K562 (cell line): ENCODE measurements at regions not wholly inside any gene's neighbourhood (a gene's known extent, or its start where the extent isn't known, plus 50 kb on each side); places are given as distances from the start of the nearest gene placed in this dataset.

ENCODE experiments used
- ATAC-seq: fragments of 200-7000 bp; cut with Tn5 transposase; 3 replicates; pipeline ENCODE4 v1.9.1; 2020; ENCODE audit warnings: moderate library complexity
- BruUV-seq: library from RNA; stranded (reverse); fragments of 400-500 nt; replicated peaks from 2 replicates; lab custom pipeline; 2021; lab: Mats Ljungman, UMichigan
- CTCF ChIA-PET: fragments of 300-600 bp; formaldehyde crosslinking; extraction: SDS; loops from one replicate; lab custom pipeline; 2021; ENCODE audit warnings: low intra/inter-chr PET ratio; lab: Yijun Ruan, JAX
- POLR2A ChIA-PET: fragments of 300-600, 350-650 bp; sonication (Branson Sonifier 250); formaldehyde crosslinking; extraction: SDS; loops from one replicate; lab custom pipeline; 2021; ENCODE audit warnings: antibody characterized with exemption, inconsistent platforms; lab: Yijun Ruan, JAX
- DNase-seq, 4 experiments: peaks; one replicate each; pipeline versions ENCODE4 v3.0.0 to v3.0.0-alpha.2; 2011 to 2018; ENCODE audit warnings: low spot score in 3 of 4, mixed read lengths in 3 of 4; ENCODE audit errors: extremely low read depth in 1 of 4
- FAIRE-seq: peaks from 2 replicates; lab custom pipeline; 2011; peaks lifted over from hg19 to GRCh38; lab: Jason Lieb, UNC
- H2AFZ ChIP-seq: 2 replicates; pipeline ENCODE4 v1.6.0; 2011; ENCODE audit warnings: low read depth, low read length, control low read depth, inconsistent platforms
- H3K27ac ChIP-seq: fragments of 200-600 bp; 3 replicates; pipeline ENCODE4 v1.8.0; 2011; ENCODE audit warnings: low read depth, mild to moderate bottlenecking, control low read depth, inconsistent platforms, low read length, moderate library complexity, mixed read lengths; ENCODE audit errors: extremely low read depth
- H3K27me3 ChIP-seq, 2 experiments: fragments of 300-600 bp in 1 of 2; 2 replicates in 1 of 2; 3 replicates in 1 of 2; pipeline versions ENCODE4 v1.6.0 to v1.8.0; 2011; ENCODE audit warnings: inconsistent platforms in 2 of 2, low read length in 2 of 2, mild to moderate bottlenecking in 1 of 2, mixed read lengths in 1 of 2, moderate library complexity in 1 of 2; ENCODE audit not compliant: control insufficient read depth in 2 of 2, insufficient read depth in 2 of 2
- H3K36me3 ChIP-seq: fragments of 300-600 bp; 3 replicates; pipeline ENCODE4 v1.8.0; 2011; ENCODE audit warnings: mild to moderate bottlenecking, low read length, inconsistent platforms; ENCODE audit not compliant: control insufficient read depth, insufficient read depth
- H3K4me1 ChIP-seq, 2 experiments: fragments of 200-600 bp in 1 of 2; replicated peaks in 1 of 2; 2 replicates in 1 of 2; 3 replicates in 1 of 2; pipeline versions ENCODE4 v1.5.1 to v1.8.0; 2011; ENCODE audit warnings: inconsistent platforms in 2 of 2, low read length in 2 of 2, mild to moderate bottlenecking in 1 of 2, mixed read lengths in 1 of 2, moderate library complexity in 1 of 2; ENCODE audit not compliant: control insufficient read depth in 2 of 2, insufficient read depth in 2 of 2
- H3K4me2 ChIP-seq: 2 replicates; pipeline ENCODE4 v1.6.1; 2011; ENCODE audit warnings: low read length, control low read depth, inconsistent platforms, mixed read lengths; ENCODE audit not compliant: insufficient read depth
- H3K4me3 ChIP-seq: fragments of 200-600 bp; sonication (generic), shearing (Covaris generic); 2 replicates; pipeline ENCODE4 v1.5.1; 2016; ENCODE audit warnings: control low read depth, inconsistent platforms
- H3K79me2 ChIP-seq: fragments of 200-600 bp; 3 replicates; pipeline ENCODE4 v1.8.0; 2011; ENCODE audit warnings: low read length, inconsistent platforms; ENCODE audit not compliant: control insufficient read depth, insufficient read depth
- H3K9ac ChIP-seq, 2 experiments: 2 replicates each; pipeline versions ENCODE4 v1.6.0 to v1.6.1; 2011; ENCODE audit warnings: low read depth in 2 of 2, low read length in 2 of 2, control low read depth in 1 of 2, inconsistent platforms in 1 of 2, mild to moderate bottlenecking in 1 of 2, mixed read lengths in 1 of 2; ENCODE audit not compliant: insufficient read depth in 1 of 2
- H3K9me1 ChIP-seq: one replicate; pipeline ENCODE4 v1.6.0; 2011; ENCODE audit warnings: inconsistent platforms, mild to moderate bottlenecking, low read length, moderate library complexity; ENCODE audit not compliant: control insufficient read depth, insufficient read depth
- H3K9me3 ChIP-seq: replicated peaks from 2 replicates; pipeline ENCODE4 v1.5.1; 2011; ENCODE audit warnings: low read depth, low read length, inconsistent platforms; ENCODE audit not compliant: control insufficient read depth, insufficient read depth
- H4K20me1 ChIP-seq: replicated peaks from 2 replicates; pipeline ENCODE4 v1.6.1; 2011; ENCODE audit warnings: low read length, inconsistent platforms, mixed read lengths; ENCODE audit not compliant: control insufficient read depth, insufficient read depth
- CC2D1A ChIP-seq: fragments of 450-650 bp; IDR thresholded peaks from 2 replicates; pipeline ENCODE4 v1.6.1; 2017; ENCODE audit warnings: mild to moderate bottlenecking
- HSF4 ChIP-seq: fragments of 250-450 bp; sonication (Bioruptor Pico); IDR thresholded peaks from 2 replicates; pipeline ENCODE4 v2.1.2; 2022; ENCODE audit warnings: mild to moderate bottlenecking, moderate library complexity, borderline replicate concordance
- MGA ChIP-seq: fragments of 450-650 bp; IDR thresholded peaks from 2 replicates; pipeline ENCODE4 v1.6.1; 2016; ENCODE audit warnings: mild to moderate bottlenecking, moderate library complexity
- MTA1 ChIP-seq: fragments of 450-650 bp; IDR thresholded peaks from 2 replicates; pipeline ENCODE4 v1.6.1; 2017; ENCODE audit warnings: borderline replicate concordance
- PHF21A ChIP-seq: fragments of 450-650 bp; IDR thresholded peaks from 2 replicates; pipeline ENCODE4 v1.6.1; 2017; ENCODE audit warnings: low read depth, borderline replicate concordance
- TAF7 ChIP-seq: fragments of 450-650 bp; IDR thresholded peaks from 2 replicates; pipeline ENCODE4 v1.6.1; 2016; ENCODE audit warnings: missing genetic modification characterization, missing compliant biosample characterization
- TBL1XR1 ChIP-seq, 2 experiments: IDR thresholded peaks; 2 replicates each; pipeline ENCODE4 v1.6.1; 2012; ENCODE audit warnings: improper control_type of control experiment in 2 of 2, low read length in 2 of 2, mild to moderate bottlenecking in 1 of 2
- ZBTB2 ChIP-seq: fragments of 450-650 bp; IDR thresholded peaks from 2 replicates; pipeline ENCODE4 v1.6.1; 2016; ENCODE audit warnings: antibody characterized with exemption
- WGBS: fragments of 100-300 bp; shearing (Covaris generic); methylation state at CpG from one replicate; pipeline ENCODE4 v1.1.6; 2016; ENCODE audit warnings: low coverage, mixed read lengths; ENCODE audit not compliant: insufficient coverage; ENCODE audit errors: missing lambda C conversion rate; 5-methylcytosine and 5-hydroxymethylcytosine counted together
- in situ Hi-C: fragments of 300-500 bp; cut with MboI; formaldehyde crosslinking; loops from 4 replicates; pipeline ENCODE4 v1.15.0; 2018; ENCODE audit warnings: inconsistent platforms, mixed read lengths
- intact Hi-C: fragments of 100-400 bp; cut with micrococcal nuclease; formaldehyde crosslinking; loops from 2 replicates; pipeline ENCODE4 v1.14.2; 2022
- TF ChIP-seq, protein P1 (sequence below), 2 experiments: IDR thresholded peaks; 2 replicates each; pipeline ENCODE4 v1.6.1; 2011; ENCODE audit warnings: borderline replicate concordance in 1 of 2, control low read depth in 1 of 2, low read depth in 1 of 2, low read length in 1 of 2, mild to moderate bottlenecking in 1 of 2, mixed read lengths in 1 of 2, moderate library complexity in 1 of 2; ENCODE audit not compliant: insufficient read depth in 1 of 2, insufficient read length in 1 of 2, poor library complexity in 1 of 2, severe bottlenecking in 1 of 2; ENCODE audit errors: extremely low read depth in 1 of 2

GRCh38 chr10:107529350-107529749, 364.8 kb upstream of the SORCS1 start:
- H3K4me1 ChIP-seq: no peaks in the 10 kb centered on the region
- no peak overlapping the region for H3K27ac ChIP-seq
- no peaks in the 10 kb centered on the region for H3K79me2 ChIP-seq
- no peaks in the 10 kb centered on the region for H3K27me3 ChIP-seq
- DNase-seq: no peak
- in situ Hi-C loops: no loop called here
- 6% methylated on average over 2 of the region's 2 CpGs for WGBS
- no TSS peak for BruUV-seq
- no peaks in the 10 kb centered on the region for H3K9me1 ChIP-seq
- no peaks in the 10 kb centered on the region for H4K20me1 ChIP-seq
- H3K4me2 ChIP-seq: no peak overlapping the region
- no peak for ATAC-seq
- ChIA-PET CTCF (no interaction called here), POLR2A (no interaction called here)
- H3K36me3 ChIP-seq: no peaks in the 10 kb centered on the region
- FAIRE-seq: no peak
- intact Hi-C loops: no loop called here
- no peak overlapping the region for H3K4me3 ChIP-seq
- H3K9me3 ChIP-seq: no peaks in the 10 kb centered on the region
- no peak overlapping the region for H2AFZ ChIP-seq
- no peak overlapping the region for H3K9ac ChIP-seq
- TF ChIP-seq PHF21A: no peak
- no peak for TF ChIP-seq TBL1XR1 (IDR thresholded peaks at IDR 0.05; ENCODE audit: low read length in 2 of 2)
- TF ChIP-seq ZBTB2: no peak
- TF ChIP-seq TAF7 (tag): no peak
- TF ChIP-seq MGA: no peak
- TF ChIP-seq, protein P1, sequence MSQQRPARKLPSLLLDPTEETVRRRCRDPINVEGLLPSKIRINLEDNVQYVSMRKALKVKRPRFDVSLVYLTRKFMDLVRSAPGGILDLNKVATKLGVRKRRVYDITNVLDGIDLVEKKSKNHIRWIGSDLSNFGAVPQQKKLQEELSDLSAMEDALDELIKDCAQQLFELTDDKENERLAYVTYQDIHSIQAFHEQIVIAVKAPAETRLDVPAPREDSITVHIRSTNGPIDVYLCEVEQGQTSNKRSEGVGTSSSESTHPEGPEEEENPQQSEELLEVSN (IDR thresholded peaks at IDR 0.05; ENCODE audit: borderline replicate concordance in 1 of 2, extremely low read depth in 1 of 2, insufficient read depth in 1 of 2, insufficient read length in 1 of 2, low read depth in 1 of 2, low read length in 1 of 2, poor library complexity in 1 of 2, severe bottlenecking in 1 of 2): no peak
- TF ChIP-seq HSF4: no peak
- TF ChIP-seq MTA1: no peak
- no peak for TF ChIP-seq CC2D1A
